ENCODE measurements at regions not wholly inside any gene's neighbourhood (a gene's known extent, or its start where the extent isn't known, plus 50 kb on each side); places are given as distances from the start of the nearest gene placed in this dataset.

- no peak for DNase-seq (ENCODE audit: low read depth, low spot score)
Observed at GRCh38 chr12:124517260-124518050, 50.0 kb downstream of the NCOR2 start.

- no peak for DNase-seq (ENCODE audit: low read depth, low spot score)
Observed at GRCh38 chr12:124516850-124517249, 50.6 kb downstream of the NCOR2 start.

GRCh38 chr12:124515981-124516380 lies 51.4 kb downstream of the NCOR2 start:
- no peak for DNase-seq (ENCODE audit: low read depth, low spot score)

- DNase-seq (ENCODE audit: low read depth, low spot score), result no peak
Observed at GRCh38 chr12:124514996-124515932, 52.1 kb downstream of the NCOR2 start.

- DNase-seq (ENCODE audit: low read depth, low spot score), result no peak
Observed at GRCh38 chr12:124514145-124514995, 53.0 kb downstream of the NCOR2 start.

GRCh38 chr12:124513297-124513867 lies 54.0 kb downstream of the NCOR2 start:
- no peak for DNase-seq (ENCODE audit: low read depth, low spot score)

- DNase-seq (ENCODE audit: low read depth, low spot score), result no peak
Observed at GRCh38 chr12:124512667-124513296, 54.6 kb downstream of the NCOR2 start.

- no peak for DNase-seq (ENCODE audit: low read depth, low spot score)
Observed at GRCh38 chr12:124511259-124511985, 56.0 kb downstream of the NCOR2 start.

- no peak for DNase-seq (ENCODE audit: low read depth, low spot score)
Observed at GRCh38 chr12:124510301-124510970, 57.0 kb downstream of the NCOR2 start.

GRCh38 chr12:124509676-124510300 lies 57.6 kb downstream of the NCOR2 start:
- no peak for DNase-seq (ENCODE audit: low read depth, low spot score)

- DNase-seq (ENCODE audit: low read depth, low spot score), result no peak
Observed at GRCh38 chr12:124509300-124509675, 58.1 kb downstream of the NCOR2 start.

- no peak for DNase-seq (ENCODE audit: low read depth, low spot score)
Observed at GRCh38 chr12:124508381-124509079, 58.9 kb downstream of the NCOR2 start.

GRCh38 chr12:124507188-124508109 lies 60.0 kb downstream of the NCOR2 start:
- no peak for DNase-seq (ENCODE audit: low read depth, low spot score)

GRCh38 chr12:124506832-124507153 lies 60.6 kb downstream of the NCOR2 start:
- DNase-seq (ENCODE audit: low read depth, low spot score), result no peak

- no peak for DNase-seq (ENCODE audit: low read depth, low spot score)
Observed at GRCh38 chr12:124506145-124506831, 61.1 kb downstream of the NCOR2 start.

- DNase-seq (ENCODE audit: low read depth, low spot score), result no peak
Observed at GRCh38 chr12:124505001-124505818, 62.2 kb downstream of the NCOR2 start.
